ENCODE measurements at regions not wholly inside any gene's neighbourhood (a gene's known extent, or its start where the extent isn't known, plus 50 kb on each side); places are given as distances from the start of the nearest gene placed in this dataset.

DNA sequence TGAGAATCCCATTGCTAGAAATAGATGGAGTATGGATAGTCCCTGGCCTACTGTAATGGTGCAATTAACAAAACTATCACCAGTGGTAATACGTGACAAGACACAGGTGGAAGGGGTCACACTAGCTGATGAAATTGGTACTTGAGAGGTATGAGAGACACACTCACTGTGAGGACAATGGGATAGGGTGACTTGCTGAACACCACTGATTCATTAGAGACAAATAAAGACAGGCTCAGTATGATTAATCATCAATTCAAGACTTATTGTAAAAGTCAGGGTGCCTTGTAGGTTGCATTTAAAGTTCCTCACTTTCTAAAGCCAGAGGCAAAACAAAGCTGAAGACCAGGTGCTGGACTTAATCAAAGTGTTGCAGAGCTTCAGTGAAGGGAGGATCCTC is 361.6 kb upstream of the EMCN start:
- ChIA-PET CTCF (no interaction called here), POLR2A (no interaction called here), RAD21 (ENCODE audit: low non-redundant PET in 1 of 2, low total read pairs in 2 of 2, uncharacterized antibody in 2 of 2, unreplicated experiment in 2 of 2) (no interaction called here)
- no peaks in the 10 kb centered on the region for H4K20me1 ChIP-seq (ENCODE audit: insufficient read depth)
- H3K27ac ChIP-seq (ENCODE audit: low read depth, low read length): no peak overlapping the region
- ATAC-seq (no peak), DNase-seq (ENCODE audit: low read depth, low spot score) (no peak)
- no peaks in the 10 kb centered on the region for H3K36me3 ChIP-seq (ENCODE audit: control insufficient read depth in 1 of 2, insufficient read depth in 2 of 2, low read length in 2 of 2)
- no peaks in the 10 kb centered on the region for H3K4me1 ChIP-seq (ENCODE audit: control insufficient read depth in 1 of 2, insufficient read depth in 2 of 2, low read length in 2 of 2)
- no peaks in the 10 kb centered on the region for H3K9me3 ChIP-seq (ENCODE audit: control insufficient read depth in 1 of 2, insufficient read depth in 1 of 2, low read depth in 1 of 2, low read length in 2 of 2)
- intact Hi-C loops (cut with micrococcal nuclease): no loop called here
- H3K79me2 ChIP-seq (ENCODE audit: insufficient read depth, low read length): no peaks in the 10 kb centered on the region
- no peak overlapping the region for H3K4me2 ChIP-seq (ENCODE audit: low read length)
- no peak overlapping the region for H3K4me3 ChIP-seq (replicated peaks in 1 of 2; ENCODE audit: low read depth in 1 of 2, low read length in 2 of 2)
- no peak overlapping the region for H3K9ac ChIP-seq (ENCODE audit: low read length)
- no peaks in the 10 kb centered on the region for H3K9me2 ChIP-seq (ENCODE audit: insufficient read depth)
- TF ChIP-seq EZH2 (IDR thresholded peaks at IDR 0.05): no peak
- TF ChIP-seq CEBPB (IDR thresholded peaks at IDR 0.05; ENCODE audit: low read depth): no peak
- TF ChIP-seq ELF1 (IDR thresholded peaks at IDR 0.05; ENCODE audit: borderline replicate concordance, low read depth): no peak
- TF ChIP-seq, protein P1, sequence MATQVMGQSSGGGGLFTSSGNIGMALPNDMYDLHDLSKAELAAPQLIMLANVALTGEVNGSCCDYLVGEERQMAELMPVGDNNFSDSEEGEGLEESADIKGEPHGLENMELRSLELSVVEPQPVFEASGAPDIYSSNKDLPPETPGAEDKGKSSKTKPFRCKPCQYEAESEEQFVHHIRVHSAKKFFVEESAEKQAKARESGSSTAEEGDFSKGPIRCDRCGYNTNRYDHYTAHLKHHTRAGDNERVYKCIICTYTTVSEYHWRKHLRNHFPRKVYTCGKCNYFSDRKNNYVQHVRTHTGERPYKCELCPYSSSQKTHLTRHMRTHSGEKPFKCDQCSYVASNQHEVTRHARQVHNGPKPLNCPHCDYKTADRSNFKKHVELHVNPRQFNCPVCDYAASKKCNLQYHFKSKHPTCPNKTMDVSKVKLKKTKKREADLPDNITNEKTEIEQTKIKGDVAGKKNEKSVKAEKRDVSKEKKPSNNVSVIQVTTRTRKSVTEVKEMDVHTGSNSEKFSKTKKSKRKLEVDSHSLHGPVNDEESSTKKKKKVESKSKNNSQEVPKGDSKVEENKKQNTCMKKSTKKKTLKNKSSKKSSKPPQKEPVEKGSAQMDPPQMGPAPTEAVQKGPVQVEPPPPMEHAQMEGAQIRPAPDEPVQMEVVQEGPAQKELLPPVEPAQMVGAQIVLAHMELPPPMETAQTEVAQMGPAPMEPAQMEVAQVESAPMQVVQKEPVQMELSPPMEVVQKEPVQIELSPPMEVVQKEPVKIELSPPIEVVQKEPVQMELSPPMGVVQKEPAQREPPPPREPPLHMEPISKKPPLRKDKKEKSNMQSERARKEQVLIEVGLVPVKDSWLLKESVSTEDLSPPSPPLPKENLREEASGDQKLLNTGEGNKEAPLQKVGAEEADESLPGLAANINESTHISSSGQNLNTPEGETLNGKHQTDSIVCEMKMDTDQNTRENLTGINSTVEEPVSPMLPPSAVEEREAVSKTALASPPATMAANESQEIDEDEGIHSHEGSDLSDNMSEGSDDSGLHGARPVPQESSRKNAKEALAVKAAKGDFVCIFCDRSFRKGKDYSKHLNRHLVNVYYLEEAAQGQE (IDR thresholded peaks at IDR 0.05; ENCODE audit: low read depth): no peak
- no peak for TF ChIP-seq JUND (IDR thresholded peaks at IDR 0.05)
- TF ChIP-seq SIN3A (IDR thresholded peaks at IDR 0.05; ENCODE audit: low read depth): no peak
- BruUV-seq (replicated peaks): no TSS peak
- no peak overlapping the region for H2AFZ ChIP-seq (ENCODE audit: low read depth, low read length, poor library complexity, severe bottlenecking)
- H3K27me3 ChIP-seq (ENCODE audit: insufficient read depth, low read length): no peaks in the 10 kb centered on the region

DNA sequence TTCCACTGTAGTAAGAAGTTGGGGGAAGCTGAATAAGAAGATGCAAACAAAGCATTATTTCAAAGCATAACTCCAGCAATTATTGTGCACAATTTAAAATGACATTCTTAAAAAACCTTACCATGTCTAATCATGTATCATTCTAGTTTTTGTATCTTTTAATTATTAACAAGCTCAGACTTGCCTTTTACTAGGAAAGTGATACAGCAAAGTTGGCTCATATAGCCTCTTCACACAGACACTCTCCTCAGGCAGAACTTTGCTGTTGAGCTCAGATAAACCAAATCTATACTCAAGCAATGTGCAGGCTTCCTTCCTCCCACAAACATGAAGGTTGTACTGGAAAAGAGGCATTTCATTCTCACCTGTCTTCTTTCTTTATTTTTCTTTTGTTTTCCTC is 358.7 kb upstream of the EMCN start:
- POLR2A ChIA-PET: no interaction called here
- TF ChIP-seq SIN3A (IDR thresholded peaks at IDR 0.05; ENCODE audit: low read depth) (no peak), CBX3 (IDR thresholded peaks at IDR 0.05; ENCODE audit: low read depth) (no peak), JUND (IDR thresholded peaks at IDR 0.05) (no peak), TCF7L2 (IDR thresholded peaks at IDR 0.05; ENCODE audit: borderline replicate concordance, extremely low read depth, insufficient read depth, insufficient read length) (no peak), ELF1 (IDR thresholded peaks at IDR 0.05; ENCODE audit: borderline replicate concordance, low read depth) (no peak), POLR2AphosphoS5 (IDR thresholded peaks at IDR 0.05; ENCODE audit: low read depth, low read length) (no peak), EZH2phosphoT487 (IDR thresholded peaks at IDR 0.05; ENCODE audit: borderline replicate concordance) (no peak), ZNF274 (IDR thresholded peaks at IDR 0.05; ENCODE audit: low read depth, low read length) (no peak), ZFX (IDR thresholded peaks at IDR 0.05) (no peak), FOSL1 (IDR thresholded peaks at IDR 0.05; ENCODE audit: low read depth) (no peak), YY1 (IDR thresholded peaks at IDR 0.05; ENCODE audit: extremely low read depth, insufficient replicate concordance, low read depth, low read length) (no peak)
- TF ChIP-seq, protein P1 (IDR thresholded peaks at IDR 0.05; ENCODE audit: low read depth): no peak
- TF ChIP-seq, protein P2, sequence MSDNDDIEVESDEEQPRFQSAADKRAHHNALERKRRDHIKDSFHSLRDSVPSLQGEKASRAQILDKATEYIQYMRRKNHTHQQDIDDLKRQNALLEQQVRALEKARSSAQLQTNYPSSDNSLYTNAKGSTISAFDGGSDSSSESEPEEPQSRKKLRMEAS (IDR thresholded peaks at IDR 0.05): no peak

More for the DNA sequence above, 358.7 kb upstream of the EMCN start:
- Histone ChIP-seq H4K20me1 (ENCODE audit: insufficient read depth) (no peaks in the 10 kb centered on the region), H3K9me3 (ENCODE audit: control insufficient read depth in 1 of 2, insufficient read depth in 1 of 2, low read depth in 1 of 2, low read length in 2 of 2) (no peaks in the 10 kb centered on the region), H2AFZ (ENCODE audit: low read depth, low read length, poor library complexity, severe bottlenecking) (no peak overlapping the region), H3K79me2 (ENCODE audit: insufficient read depth, low read length) (no peaks in the 10 kb centered on the region), H3K27me3 (ENCODE audit: insufficient read depth, low read length) (no peaks in the 10 kb centered on the region), H3K4me1 (ENCODE audit: control insufficient read depth in 1 of 2, insufficient read depth in 2 of 2, low read length in 2 of 2) (no peaks in the 10 kb centered on the region), H3K9me2 (ENCODE audit: insufficient read depth) (no peaks in the 10 kb centered on the region), H3K4me3 (replicated peaks in 1 of 2; ENCODE audit: low read depth in 1 of 2, low read length in 2 of 2) (no peak overlapping the region), H3K27ac (ENCODE audit: low read depth, low read length) (no peak overlapping the region), H3K9ac (ENCODE audit: low read length) (no peak overlapping the region), H3K36me3 (ENCODE audit: control insufficient read depth in 1 of 2, insufficient read depth in 2 of 2, low read length in 2 of 2) (no peaks in the 10 kb centered on the region), H3K4me2 (ENCODE audit: low read length) (no peak overlapping the region)
- ChIA-PET CTCF (no interaction called here), RAD21 (ENCODE audit: low non-redundant PET in 1 of 2, low total read pairs in 2 of 2, uncharacterized antibody in 2 of 2, unreplicated experiment in 2 of 2) (no interaction called here)
- DNase-seq (ENCODE audit: low read depth, low spot score): no peak
- ATAC-seq: no peak
- BruUV-seq (replicated peaks): no TSS peak
- intact Hi-C loops (cut with micrococcal nuclease): no loop called here
